Esophagus muscularis mucosa (tissue), 4 donors: ENCODE measurements at regions not wholly inside any gene's neighbourhood (a gene's known extent, or its start where the extent isn't known, plus 50 kb on each side); places are given as distances from the start of the nearest gene placed in this dataset.

Experiments
- DNase-seq: peaks from one replicate; pipeline ENCODE4 v3.0.0-alpha.2; 2017; ENCODE audit errors: extremely low spot score
- H3K27ac ChIP-seq, 4 donors: fragments of 200-600 bp; sonication (generic); replicated peaks in 1 of 4; 1 replicate in 3 of 4; 2 replicates in 1 of 4; pipeline ENCODE4 v1.5.1; 2016 to 2019; ENCODE audit warnings: mild to moderate bottlenecking in 1 of 4
- H3K27me3 ChIP-seq, 4 donors: fragments of 200-600 bp; sonication (generic); one replicate each; pipeline versions ENCODE4 v1.5.1 to v1.6.0; 2016 to 2019
- H3K36me3 ChIP-seq, 4 donors: fragments of 200-600 bp; sonication (generic); one replicate each; pipeline ENCODE4 v1.5.1; 2016 to 2019
- H3K4me1 ChIP-seq, 4 donors: fragments of 200-600 bp; sonication (generic); one replicate each; pipeline ENCODE4 v1.5.1; 2016 to 2019
- H3K4me3 ChIP-seq, 4 donors: fragments of 200-600 bp; sonication (generic); 1 replicate in 2 of 4; 2 replicates in 2 of 4; pipeline ENCODE4 v1.5.1; 2016 to 2019; ENCODE audit warnings: mild to moderate bottlenecking in 4 of 4, moderate library complexity in 1 of 4
- H3K9me3 ChIP-seq, 4 donors: fragments of 200-600 bp; sonication (generic); 1 replicate in 3 of 4; 2 replicates in 1 of 4; pipeline ENCODE4 v1.5.1; 2016 to 2019
- CTCF ChIP-seq, 3 experiments: fragments of 200-600 bp in 2 of 3; fragments of 450-650 bp in 1 of 3; sonication (generic) in 2 of 3; IDR thresholded peaks; one replicate each; pipeline ENCODE4 v1.5.1; 2017 to 2019; ENCODE audit warnings: antibody characterized with exemption in 3 of 3, mild to moderate bottlenecking in 2 of 3, moderate library complexity in 1 of 3
- EP300 ChIP-seq: sonication (generic); formaldehyde crosslinking; IDR thresholded peaks from one replicate; pipeline ENCODE4 v1.6.1; 2017; ENCODE audit warnings: antibody characterized with exemption
- POLR2A ChIP-seq: fragments of 450-650 bp; IDR thresholded peaks from one replicate; pipeline ENCODE4 v1.6.1; 2017; ENCODE audit warnings: antibody characterized with exemption, moderate library complexity, mild to moderate bottlenecking, low read depth
- POLR2AphosphoS5 ChIP-seq, 2 donors: sonication (generic); formaldehyde crosslinking; IDR thresholded peaks; one replicate each; pipeline ENCODE4 v1.6.1; 2017; ENCODE audit warnings: antibody characterized with exemption in 2 of 2
- WGBS: methylation state at CpG from one replicate; pipeline ENCODE4 v1.1.5; 2018; 5-methylcytosine and 5-hydroxymethylcytosine counted together
- intact Hi-C: fragments of 100-400 bp; cut with DNase I; formaldehyde crosslinking; loops from one replicate; pipeline ENCODE4 v1.15.1; 2023

- Histone ChIP-seq H3K9me3 (no peaks in the 10 kb centered on the region), H3K27ac (no peak overlapping the region), H3K4me3 (no peak overlapping the region), H3K36me3 (no peaks in the 10 kb centered on the region), H3K4me1 (no peaks in the 10 kb centered on the region), H3K27me3 (no peaks in the 10 kb centered on the region)
- DNase-seq, result no peak
- 89% methylated on average over 1 of the region's 1 CpG for WGBS
- intact Hi-C loops, result no loop called here
- no peak for TF ChIP-seq POLR2AphosphoS5 (IDR thresholded peaks at IDR 0.05)
- TF ChIP-seq POLR2A, result no peak
- TF ChIP-seq CTCF (IDR thresholded peaks at IDR 0.05), result no peak
- no peak for TF ChIP-seq EP300
These were observed 217.7 kb downstream of the SEC23IP start for GRCh38 chr10:120110196-120110595.

GRCh38 chr10:120111628-120112027, 219.1 kb downstream of the SEC23IP start:
- TF ChIP-seq EP300 (no peak), POLR2AphosphoS5 (IDR thresholded peaks at IDR 0.05) (no peak), POLR2A (no peak), CTCF (IDR thresholded peaks at IDR 0.05) (no peak)
- WGBS, result 19% methylated on average over 3 of the region's 3 CpGs

GRCh38 chr10:120112809-120113208, 220.3 kb downstream of the SEC23IP start:
- no peak for TF ChIP-seq EP300
- no peak for TF ChIP-seq POLR2AphosphoS5 (IDR thresholded peaks at IDR 0.05)
- TF ChIP-seq CTCF (IDR thresholded peaks at IDR 0.05), result no peak
- TF ChIP-seq POLR2A, result no peak
- no peak for DNase-seq
- Histone ChIP-seq H3K27me3 (peaks cover 0 to 7% (median 0%) of the 10 kb centered on the region in 4 donors), H3K4me1 (no peaks in the 10 kb centered on the region), H3K4me3 (no peak overlapping the region), H3K36me3 (no peaks in the 10 kb centered on the region), H3K27ac (no peak overlapping the region), H3K9me3 (no peaks in the 10 kb centered on the region)
- intact Hi-C loops, result no loop called here

More at GRCh38 chr10:120111628-120112027, 219.1 kb downstream of the SEC23IP start:
- intact Hi-C loops, result no loop called here
- H3K9me3 ChIP-seq, result no peaks in the 10 kb centered on the region
- no peak overlapping the region for H3K27ac ChIP-seq
- no peaks in the 10 kb centered on the region for H3K36me3 ChIP-seq
- H3K4me3 ChIP-seq, result no peak overlapping the region
- no peak for DNase-seq
- peaks cover 0 to 7% (median 0%) of the 10 kb centered on the region in 4 donors for H3K27me3 ChIP-seq
- no peaks in the 10 kb centered on the region for H3K4me1 ChIP-seq

- H3K36me3 ChIP-seq, result no peaks in the 10 kb centered on the region
- intact Hi-C loops, result no loop called here
- peaks cover 0 to 7% (median 0%) of the 10 kb centered on the region in 4 donors for H3K27me3 ChIP-seq
- no peak for DNase-seq
- no peak overlapping the region for H3K27ac ChIP-seq
- WGBS, result 72% methylated on average over 6 of the region's 6 CpGs
- no peaks in the 10 kb centered on the region for H3K9me3 ChIP-seq
- H3K4me1 ChIP-seq, result no peaks in the 10 kb centered on the region
- no peak for TF ChIP-seq POLR2AphosphoS5 (IDR thresholded peaks at IDR 0.05)
- no peak for TF ChIP-seq EP300
- no peak for TF ChIP-seq POLR2A
- TF ChIP-seq CTCF (IDR thresholded peaks at IDR 0.05), result no peak
- H3K4me3 ChIP-seq, result no peak overlapping the region
These were observed 223.4 kb downstream of the SEC23IP start for GRCh38 chr10:120115959-120116358.

GRCh38 chr10:120121768-120122167, 229.2 kb downstream of the SEC23IP start:
- intact Hi-C loops, result no loop called here
- Histone ChIP-seq H3K36me3 (no peaks in the 10 kb centered on the region), H3K27me3 (no peaks in the 10 kb centered on the region), H3K27ac (no peak overlapping the region), H3K4me1 (no peaks in the 10 kb centered on the region), H3K4me3 (no peak overlapping the region), H3K9me3 (no peaks in the 10 kb centered on the region)
- TF ChIP-seq POLR2A, result no peak
- TF ChIP-seq POLR2AphosphoS5 (IDR thresholded peaks at IDR 0.05), result no peak
- TF ChIP-seq EP300, result no peak
- no peak for TF ChIP-seq CTCF (IDR thresholded peaks at IDR 0.05)
- DNase-seq, result peak; percentile 39
- 89% methylated on average over 1 of the region's 1 CpG for WGBS
